GM21786 (cell line): ENCODE measurements at regions not wholly inside any gene's neighbourhood (a gene's known extent, or its start where the extent isn't known, plus 50 kb on each side); places are given as distances from the start of the nearest gene placed in this dataset.
"Not testable (repeated sequence)": the region's sequence is repeated elsewhere in the genome, so short reads cannot be mapped to it uniquely, and the experiment has no call there.

Experiments used
- ATAC-seq: cut with Tn5 transposase; IDR thresholded peaks from one replicate; pipeline ENCODE4 v1.9.1; 2021; ENCODE audit not compliant: unreplicated experiment

- ATAC-seq = no peak
Measured at GRCh38 chr5:33059081-33059480, 348.0 kb downstream of the NPR3 start.

- ATAC-seq = no peak
Measured at GRCh38 chr5:33065131-33065530, 354.0 kb downstream of the NPR3 start.

- ATAC-seq = no peak
Measured at GRCh38 chr5:33067291-33067690, 356.2 kb downstream of the NPR3 start.

GRCh38 chr5:33068786-33069185 lies 357.7 kb downstream of the NPR3 start:
- ATAC-seq = no peak

- no peak for ATAC-seq
Measured at GRCh38 chr5:33072296-33072695, 361.2 kb downstream of the NPR3 start.

GRCh38 chr5:33072726-33073125 lies 361.6 kb downstream of the NPR3 start:
- ATAC-seq = no peak

GRCh38 chr5:33073881-33074327 lies 362.8 kb downstream of the NPR3 start:
- ATAC-seq = no peak

GRCh38 chr5:33074548-33074947 lies 363.4 kb downstream of the NPR3 start:
- no peak for ATAC-seq

GRCh38 chr5:33075731-33076130 lies 364.6 kb downstream of the NPR3 start:
- no peak for ATAC-seq

GRCh38 chr5:33079548-33079947 lies 361.2 kb upstream of the TARS1 start:
- ATAC-seq = no peak

GRCh38 chr5:33080287-33080686 lies 360.5 kb upstream of the TARS1 start:
- ATAC-seq = no peak

GRCh38 chr5:33088176-33088575 lies 352.6 kb upstream of the TARS1 start:
- no peak for ATAC-seq

GRCh38 chr5:33091571-33092363 lies 349.0 kb upstream of the TARS1 start:
- no peak for ATAC-seq

GRCh38 chr5:33092719-33093118 lies 348.0 kb upstream of the TARS1 start:
- ATAC-seq = no peak

- ATAC-seq = no peak
Measured at GRCh38 chr5:33102551-33102950, 338.2 kb upstream of the TARS1 start.

- ATAC-seq = no peak
Measured at GRCh38 chr5:33105521-33105941, 335.2 kb upstream of the TARS1 start.

GRCh38 chr5:33110496-33110895 lies 330.3 kb upstream of the TARS1 start:
- ATAC-seq = not testable (repeated sequence)

- no peak for ATAC-seq
Measured at GRCh38 chr5:33114361-33114760, 326.4 kb upstream of the TARS1 start.

- no peak for ATAC-seq
Measured at GRCh38 chr5:33115467-33115866, 325.3 kb upstream of the TARS1 start.

- ATAC-seq = no peak
Measured at GRCh38 chr5:33118761-33119415, 321.9 kb upstream of the TARS1 start.

GRCh38 chr5:33120671-33121070 lies 320.1 kb upstream of the TARS1 start:
- no peak for ATAC-seq

GRCh38 chr5:33129309-33129708 lies 311.5 kb upstream of the TARS1 start:
- ATAC-seq = no peak
